Breast epithelium (tissue), 3 donors: ENCODE measurements at regions not wholly inside any gene's neighbourhood (a gene's known extent, or its start where the extent isn't known, plus 50 kb on each side); places are given as distances from the start of the nearest gene placed in this dataset.

Source experiments
- CTCF ChIP-seq, 3 donors: fragments of 450-650 bp; IDR thresholded peaks; one replicate each; pipeline ENCODE4 v1.5.1; 2016 to 2017; ENCODE audit warnings: antibody characterized with exemption in 3 of 3, mild to moderate bottlenecking in 3 of 3, moderate library complexity in 3 of 3
- POLR2A ChIP-seq: fragments of 450-650 bp; IDR thresholded peaks from one replicate; pipeline ENCODE4 v1.6.1; 2016; ENCODE audit warnings: antibody characterized with exemption, mild to moderate bottlenecking, moderate library complexity
- POLR2AphosphoS5 ChIP-seq, 3 donors: sonication (generic); formaldehyde crosslinking; IDR thresholded peaks; one replicate each; pipeline ENCODE4 v1.6.1; 2017; ENCODE audit warnings: antibody characterized with exemption in 3 of 3

GRCh38 chr1:227420147-227420546, 101.9 kb upstream of the CDC42BPA start:
- TF ChIP-seq POLR2A (no peak), CTCF (IDR thresholded peaks at IDR 0.05) (no peak), POLR2AphosphoS5 (IDR thresholded peaks at IDR 0.05) (no peak)
